ENCODE measurements at regions not wholly inside any gene's neighbourhood (a gene's known extent, or its start where the extent isn't known, plus 50 kb on each side); places are given as distances from the start of the nearest gene placed in this dataset.
"Not testable (repeated sequence)": the region's sequence is repeated elsewhere in the genome, so short reads cannot be mapped to it uniquely, and the experiment has no call there.

- Mint-ChIP-seq H3K27me3 (peaks cover 39% of the 10 kb centered on the region), H3K4me1 (no peaks in the 10 kb centered on the region), H3K27ac (no peak overlapping the region), H3K9me3 (peaks cover 0 to 5% of the 10 kb centered on the region in 2 donors), H3K4me3 (no peak overlapping the region)
- ATAC-seq: no peak
- no peak for DNase-seq
These were observed 349.7 kb upstream of the CCL2 start for GRCh38 chr17:33905338-33905800.

- DNase-seq (no peak), ATAC-seq (no peak)
- no peak overlapping the region for H3K27ac Mint-ChIP-seq
- H3K4me3 Mint-ChIP-seq: no peak overlapping the region
- no peaks in the 10 kb centered on the region for H3K4me1 Mint-ChIP-seq
- peaks cover 17% of the 10 kb centered on the region for H3K27me3 Mint-ChIP-seq
- peaks cover 0 to 5% of the 10 kb centered on the region in 2 donors for H3K9me3 Mint-ChIP-seq
These were observed 346.6 kb upstream of the CCL2 start for GRCh38 chr17:33908363-33909064.

DNA sequence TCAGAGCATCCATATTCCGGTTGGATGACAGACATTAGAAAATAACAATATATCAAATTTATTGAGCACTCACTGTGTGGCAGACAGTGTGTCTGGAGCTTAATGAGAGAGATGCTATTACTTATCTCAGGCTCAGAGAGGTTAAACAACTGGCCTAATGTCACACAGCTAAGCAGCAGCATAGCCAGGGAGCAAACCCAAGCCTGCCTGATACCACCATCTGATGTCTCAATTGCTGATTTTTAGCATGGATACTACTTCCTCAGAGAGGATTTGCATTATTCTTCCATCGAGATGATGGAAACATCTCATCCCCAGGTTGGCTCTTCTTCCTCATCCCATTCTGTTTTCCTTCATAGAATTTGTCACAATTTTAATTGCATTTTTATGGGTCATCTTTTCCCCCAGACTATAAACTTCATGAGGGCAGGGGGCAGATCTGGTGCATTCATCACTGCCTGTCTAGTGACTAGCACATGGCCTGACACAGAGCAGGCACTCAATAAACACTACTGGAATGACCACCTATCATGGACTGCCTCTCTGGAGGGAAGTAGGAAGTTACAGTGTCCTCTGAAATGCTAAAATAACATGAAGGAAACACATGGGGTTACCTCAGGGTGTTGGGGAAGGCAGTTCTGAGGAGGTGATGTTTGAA is 344.8 kb upstream of the CCL2 start:
- Mint-ChIP-seq H3K4me3 (no peak overlapping the region), H3K4me1 (no peaks in the 10 kb centered on the region), H3K9me3 (peaks cover 0 to 5% of the 10 kb centered on the region in 2 donors), H3K27ac (no peak overlapping the region), H3K27me3 (peaks cover 17% of the 10 kb centered on the region)
- no peak for DNase-seq
- ATAC-seq: no peak

DNA sequence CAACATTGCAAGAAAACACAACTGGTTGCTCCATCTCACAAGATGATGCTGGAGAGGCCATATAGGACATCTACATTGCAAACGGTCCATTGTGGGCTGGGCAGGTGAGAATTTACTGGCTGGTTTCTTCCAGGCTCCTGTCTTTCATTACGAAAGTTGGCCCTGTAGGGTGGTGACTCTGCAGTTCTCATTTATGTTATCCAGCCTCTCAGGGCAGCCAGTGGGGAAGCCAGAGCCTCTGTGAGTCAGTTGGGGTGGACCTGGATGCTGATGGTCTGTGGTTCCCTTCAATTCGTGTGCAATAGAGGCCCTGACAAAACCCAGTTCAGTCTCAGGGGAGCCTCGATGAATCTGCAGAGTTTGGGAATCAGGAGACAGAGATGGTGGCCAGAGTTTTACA is 341.0 kb upstream of the CCL2 start:
- Mint-ChIP-seq H3K27me3 (peaks cover 27% of the 10 kb centered on the region), H3K4me3 (no peak overlapping the region), H3K4me1 (no peaks in the 10 kb centered on the region), H3K9me3 (no peaks in the 10 kb centered on the region), H3K27ac (no peak overlapping the region)
- ATAC-seq: no peak
- no peak for DNase-seq

- Mint-ChIP-seq H3K27me3 (peaks cover 33% of the 10 kb centered on the region), H3K9me3 (no peaks in the 10 kb centered on the region), H3K27ac (no peak overlapping the region), H3K4me3 (no peak overlapping the region), H3K4me1 (no peaks in the 10 kb centered on the region)
- DNase-seq: no peak
- ATAC-seq: no peak
These were observed 332.1 kb upstream of the CCL2 start for GRCh38 chr17:33922971-33923370.

GRCh38 chr17:33924104-33924503 is 331.0 kb upstream of the CCL2 start:
- Mint-ChIP-seq H3K27me3 (peaks cover 23% of the 10 kb centered on the region), H3K4me1 (no peaks in the 10 kb centered on the region), H3K27ac (no peak overlapping the region), H3K9me3 (no peaks in the 10 kb centered on the region), H3K4me3 (no peak overlapping the region)
- DNase-seq (no peak), ATAC-seq (no peak)

DNA sequence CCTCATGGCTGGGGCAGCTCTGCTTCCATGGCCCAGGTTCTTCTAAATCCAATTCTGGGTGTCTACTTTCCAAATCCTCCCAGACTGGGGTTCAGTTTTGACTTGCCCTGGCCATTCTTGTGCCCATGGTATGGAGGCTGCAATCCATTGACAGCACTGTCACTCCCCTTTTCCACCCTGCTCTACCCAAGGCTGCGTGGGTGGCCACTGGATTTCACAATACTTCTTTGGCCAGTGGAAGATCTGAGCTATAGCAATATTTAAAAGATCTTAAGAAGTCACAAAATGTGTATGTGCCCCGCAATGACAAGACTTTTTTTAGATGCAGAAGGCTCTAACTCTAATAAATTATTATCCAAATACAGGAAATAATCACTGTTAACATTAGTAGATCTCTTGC is 329.4 kb upstream of the CCL2 start:
- H3K9me3 Mint-ChIP-seq: no peaks in the 10 kb centered on the region
- no peak overlapping the region for H3K4me3 Mint-ChIP-seq
- H3K27ac Mint-ChIP-seq: no peak overlapping the region
- no peak for DNase-seq
- H3K4me1 Mint-ChIP-seq: no peaks in the 10 kb centered on the region
- peaks cover 23% of the 10 kb centered on the region for H3K27me3 Mint-ChIP-seq
- ATAC-seq: no peak

GRCh38 chr17:33927732-33928133 is 327.4 kb upstream of the CCL2 start:
- Mint-ChIP-seq H3K9me3 (no peaks in the 10 kb centered on the region), H3K4me3 (no peak overlapping the region), H3K4me1 (no peaks in the 10 kb centered on the region), H3K27me3 (peaks cover 7% of the 10 kb centered on the region), H3K27ac (no peak overlapping the region)
- DNase-seq (no peak), ATAC-seq (no peak)

GRCh38 chr17:33929181-33929724 is 325.8 kb upstream of the CCL2 start:
- Mint-ChIP-seq H3K27ac (no peak overlapping the region), H3K9me3 (no peaks in the 10 kb centered on the region), H3K4me3 (no peak overlapping the region), H3K4me1 (no peaks in the 10 kb centered on the region), H3K27me3 (peaks cover 7% of the 10 kb centered on the region)
- ATAC-seq (no peak), DNase-seq (no peak)

DNA sequence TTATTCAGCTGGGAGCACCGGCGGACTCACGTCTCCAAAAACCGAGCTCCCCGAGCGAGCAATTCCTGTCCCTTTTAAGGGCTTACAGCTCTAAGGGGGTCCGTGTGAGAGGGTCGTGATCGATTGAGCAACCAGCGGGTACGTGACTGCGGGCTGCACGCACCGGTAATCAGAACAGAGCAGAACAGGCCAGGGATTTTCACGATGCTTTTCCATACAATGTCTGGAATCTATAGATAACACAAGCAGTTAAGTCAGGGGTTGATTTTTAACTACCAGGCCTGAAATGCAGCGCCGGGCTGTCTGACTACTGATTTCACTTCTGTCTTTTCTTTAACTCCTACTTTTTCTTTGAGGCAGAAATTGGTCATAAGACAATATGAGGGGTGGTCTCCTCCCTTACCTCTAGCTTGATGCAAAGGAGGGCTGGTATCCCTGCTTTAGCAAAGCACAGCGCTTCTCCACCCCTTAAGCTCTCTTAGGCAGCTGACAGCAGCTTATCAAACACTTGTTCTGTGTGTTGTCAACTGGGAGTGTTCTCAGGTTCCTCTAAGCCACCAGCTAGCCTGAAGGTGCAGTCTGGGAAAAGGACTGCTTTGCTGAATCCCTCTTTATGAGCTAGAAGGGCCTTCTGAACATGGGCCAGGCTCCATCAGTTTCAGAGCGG is 323.8 kb upstream of the CCL2 start:
- H3K27me3 Mint-ChIP-seq, H3K9me3 Mint-ChIP-seq, ATAC-seq, DNase-seq, H3K4me1 Mint-ChIP-seq, H3K27ac Mint-ChIP-seq, H3K4me3 Mint-ChIP-seq: not testable (repeated sequence)

GRCh38 chr17:33932996-33933395 is 322.1 kb upstream of the CCL2 start:
- DNase-seq (no peak), ATAC-seq (no peak)
- H3K4me3 Mint-ChIP-seq: no peak overlapping the region
- no peaks in the 10 kb centered on the region for H3K27me3 Mint-ChIP-seq
- no peaks in the 10 kb centered on the region for H3K9me3 Mint-ChIP-seq
- H3K4me1 Mint-ChIP-seq: no peaks in the 10 kb centered on the region
- H3K27ac Mint-ChIP-seq: no peak overlapping the region

- ATAC-seq: no peak
- Mint-ChIP-seq H3K4me3 (no peak overlapping the region), H3K27me3 (no peaks in the 10 kb centered on the region), H3K27ac (no peak overlapping the region), H3K4me1 (no peaks in the 10 kb centered on the region), H3K9me3 (no peaks in the 10 kb centered on the region)
- DNase-seq: no peak
These were observed 321.5 kb upstream of the CCL2 start for GRCh38 chr17:33933576-33933975.

DNA sequence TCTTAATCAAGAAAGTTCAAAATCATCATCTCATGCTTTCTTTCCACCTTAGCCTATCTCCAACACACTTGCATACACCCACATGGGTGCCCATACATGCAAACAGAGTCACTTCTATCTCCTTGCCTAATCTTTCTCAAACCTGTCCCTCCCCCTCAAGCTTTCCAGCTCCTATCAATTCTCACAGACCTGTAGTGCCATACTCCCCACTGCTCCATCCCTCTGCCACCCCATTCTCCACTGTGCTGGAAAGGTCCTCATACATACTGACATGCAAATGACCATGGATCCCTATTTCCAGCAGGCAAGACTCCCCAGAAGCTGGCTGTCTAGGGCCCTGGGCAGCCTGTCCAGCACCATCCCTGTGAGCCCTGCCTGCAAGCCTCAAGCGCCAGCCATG is 320.4 kb upstream of the CCL2 start:
- Mint-ChIP-seq H3K4me1 (no peaks in the 10 kb centered on the region), H3K27me3 (no peaks in the 10 kb centered on the region), H3K27ac (no peak overlapping the region), H3K9me3 (no peaks in the 10 kb centered on the region), H3K4me3 (no peak overlapping the region)
- DNase-seq (no peak), ATAC-seq (no peak)

DNA sequence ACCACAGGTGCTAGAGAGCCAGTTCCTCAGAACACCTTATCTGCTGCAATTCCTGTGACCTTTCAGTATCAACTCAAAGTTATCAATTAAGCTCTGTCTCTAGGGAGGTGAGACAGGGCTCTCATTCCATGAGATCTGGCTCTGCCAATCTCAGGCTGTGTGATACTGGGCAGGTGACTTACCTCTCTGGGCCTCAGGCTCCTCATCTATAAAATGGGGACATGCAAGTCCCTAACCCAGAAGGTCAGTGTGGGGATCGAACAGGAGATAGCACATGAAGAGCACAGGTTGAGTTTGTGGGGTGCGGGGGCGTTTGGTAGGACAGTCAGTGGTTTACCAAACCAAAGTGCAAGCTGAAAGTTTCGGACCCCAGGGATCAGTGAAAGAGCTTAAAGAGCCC is 319.3 kb upstream of the CCL2 start:
- ATAC-seq (no peak), DNase-seq (no peak)
- Mint-ChIP-seq H3K4me3 (no peak overlapping the region), H3K27me3 (no peaks in the 10 kb centered on the region), H3K27ac (peak overlapping the region; percentile 58 to 89), H3K4me1 (no peaks in the 10 kb centered on the region), H3K9me3 (no peaks in the 10 kb centered on the region)

GRCh38 chr17:33936764-33937163 is 318.3 kb upstream of the CCL2 start:
- no peak overlapping the region for H3K27ac Mint-ChIP-seq
- H3K4me1 Mint-ChIP-seq: no peaks in the 10 kb centered on the region
- no peak for DNase-seq
- no peaks in the 10 kb centered on the region for H3K9me3 Mint-ChIP-seq
- no peak overlapping the region for H3K4me3 Mint-ChIP-seq
- no peak for ATAC-seq
- no peaks in the 10 kb centered on the region for H3K27me3 Mint-ChIP-seq

DNA sequence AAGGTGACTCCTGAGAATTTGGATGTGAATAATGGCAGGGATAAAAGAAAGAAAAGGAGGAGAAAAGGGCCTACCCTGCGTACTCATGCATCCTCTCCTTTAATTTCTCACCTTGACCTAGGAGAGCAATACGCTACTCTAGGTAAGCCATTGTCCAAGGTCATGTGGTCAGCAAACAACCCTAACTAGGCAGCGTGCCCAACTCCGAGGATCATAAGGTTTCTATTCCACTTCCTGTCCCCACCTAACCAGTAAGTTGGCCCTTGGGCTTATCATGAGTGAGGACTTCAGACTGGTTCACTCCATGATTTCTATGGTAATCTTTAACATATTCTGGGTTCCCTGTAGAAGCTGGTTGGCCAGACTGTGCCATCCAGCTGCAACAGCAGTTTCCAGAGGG is 315.1 kb upstream of the CCL2 start:
- Mint-ChIP-seq H3K27ac (no peak overlapping the region), H3K4me3 (no peak overlapping the region), H3K4me1 (peaks cover 7% of the 10 kb centered on the region), H3K27me3 (peaks cover 8% of the 10 kb centered on the region), H3K9me3 (no peaks in the 10 kb centered on the region)
- no peak for ATAC-seq
- DNase-seq: no peak
